ENCODE measurements at regions not wholly inside any gene's neighbourhood (a gene's known extent, or its start where the extent isn't known, plus 50 kb on each side); places are given as distances from the start of the nearest gene placed in this dataset.
"Not testable (repeated sequence)": the region's sequence is repeated elsewhere in the genome, so short reads cannot be mapped to it uniquely, and the experiment has no call there.

GRCh38 chr1:144066071-144066813 is 94.5 kb upstream of the FAM72C start:
- intact Hi-C loops (cut with DNase I, micrococcal nuclease); H3K27me3 Mint-ChIP-seq; ATAC-seq; H3K4me3 Mint-ChIP-seq; POLR2A ChIA-PET; H3K27ac Mint-ChIP-seq; DNase-seq; H3K4me1 Mint-ChIP-seq; H3K9me3 Mint-ChIP-seq (ENCODE audit: low read depth); CTCF ChIA-PET; H3K36me3 Mint-ChIP-seq (ENCODE audit: low read depth): not testable (repeated sequence)

GRCh38 chr1:144065299-144066060 is 93.7 kb upstream of the FAM72C start:
- CTCF ChIA-PET; intact Hi-C loops (cut with DNase I, micrococcal nuclease); H3K4me1 Mint-ChIP-seq; DNase-seq; H3K36me3 Mint-ChIP-seq (ENCODE audit: low read depth); H3K4me3 Mint-ChIP-seq; H3K27ac Mint-ChIP-seq; H3K9me3 Mint-ChIP-seq (ENCODE audit: low read depth); POLR2A ChIA-PET; ATAC-seq; H3K27me3 Mint-ChIP-seq: not testable (repeated sequence)

GRCh38 chr1:144049365-144049764 is 77.6 kb upstream of the FAM72C start:
- H3K36me3 Mint-ChIP-seq (ENCODE audit: low read depth); H3K27ac Mint-ChIP-seq; H3K4me1 Mint-ChIP-seq; intact Hi-C loops (cut with DNase I, micrococcal nuclease); ATAC-seq; H3K9me3 Mint-ChIP-seq (ENCODE audit: low read depth); DNase-seq; CTCF ChIA-PET; H3K27me3 Mint-ChIP-seq; POLR2A ChIA-PET; H3K4me3 Mint-ChIP-seq: not testable (repeated sequence)

GRCh38 chr1:144046645-144047044 is 74.9 kb upstream of the FAM72C start:
- H3K36me3 Mint-ChIP-seq (ENCODE audit: low read depth); H3K27me3 Mint-ChIP-seq; POLR2A ChIA-PET; DNase-seq; H3K27ac Mint-ChIP-seq; CTCF ChIA-PET; H3K4me3 Mint-ChIP-seq; H3K9me3 Mint-ChIP-seq (ENCODE audit: low read depth); intact Hi-C loops (cut with DNase I, micrococcal nuclease); H3K4me1 Mint-ChIP-seq: not testable (repeated sequence)
- peak; percentile 7 for ATAC-seq

GRCh38 chr1:144045751-144046546 is 74.2 kb upstream of the FAM72C start:
- H3K4me3 Mint-ChIP-seq; H3K27ac Mint-ChIP-seq; H3K4me1 Mint-ChIP-seq; H3K27me3 Mint-ChIP-seq; POLR2A ChIA-PET; H3K9me3 Mint-ChIP-seq (ENCODE audit: low read depth); H3K36me3 Mint-ChIP-seq (ENCODE audit: low read depth); intact Hi-C loops (cut with DNase I, micrococcal nuclease); CTCF ChIA-PET: not testable (repeated sequence)
- peak; percentile 71 for DNase-seq
- ATAC-seq = peak; percentile 97

GRCh38 chr1:144042251-144042650 is 70.5 kb upstream of the FAM72C start:
- H3K4me1 Mint-ChIP-seq; intact Hi-C loops (cut with DNase I, micrococcal nuclease); H3K27ac Mint-ChIP-seq; POLR2A ChIA-PET; H3K4me3 Mint-ChIP-seq; DNase-seq; H3K9me3 Mint-ChIP-seq (ENCODE audit: low read depth); CTCF ChIA-PET; ATAC-seq; H3K36me3 Mint-ChIP-seq (ENCODE audit: low read depth); H3K27me3 Mint-ChIP-seq: not testable (repeated sequence)

GRCh38 chr1:144040293-144040692 is 68.5 kb upstream of the FAM72C start:
- H3K4me1 Mint-ChIP-seq; intact Hi-C loops (cut with DNase I, micrococcal nuclease); H3K4me3 Mint-ChIP-seq; DNase-seq; POLR2A ChIA-PET; H3K27ac Mint-ChIP-seq; H3K9me3 Mint-ChIP-seq (ENCODE audit: low read depth); H3K27me3 Mint-ChIP-seq; CTCF ChIA-PET; H3K36me3 Mint-ChIP-seq (ENCODE audit: low read depth); ATAC-seq: not testable (repeated sequence)

- H3K4me1 Mint-ChIP-seq; DNase-seq; CTCF ChIA-PET; H3K27me3 Mint-ChIP-seq; H3K9me3 Mint-ChIP-seq (ENCODE audit: low read depth); H3K27ac Mint-ChIP-seq; H3K36me3 Mint-ChIP-seq (ENCODE audit: low read depth); ATAC-seq; intact Hi-C loops (cut with DNase I, micrococcal nuclease); H3K4me3 Mint-ChIP-seq; POLR2A ChIA-PET: not testable (repeated sequence)
Measured at GRCh38 chr1:144034045-144034444, 62.3 kb upstream of the FAM72C start.

- CTCF ChIA-PET; H3K36me3 Mint-ChIP-seq (ENCODE audit: low read depth); H3K9me3 Mint-ChIP-seq (ENCODE audit: low read depth); H3K4me1 Mint-ChIP-seq; intact Hi-C loops (cut with DNase I, micrococcal nuclease); H3K27me3 Mint-ChIP-seq; H3K27ac Mint-ChIP-seq; DNase-seq; ATAC-seq; H3K4me3 Mint-ChIP-seq; POLR2A ChIA-PET: not testable (repeated sequence)
Measured at GRCh38 chr1:144031550-144031949, 59.8 kb upstream of the FAM72C start.

GRCh38 chr1:144026022-144026421 is 54.2 kb upstream of the FAM72C start:
- peak; percentile 94 for ATAC-seq
- POLR2A ChIA-PET; DNase-seq; H3K4me3 Mint-ChIP-seq; CTCF ChIA-PET; H3K4me1 Mint-ChIP-seq; intact Hi-C loops (cut with DNase I, micrococcal nuclease); H3K9me3 Mint-ChIP-seq (ENCODE audit: low read depth); H3K36me3 Mint-ChIP-seq (ENCODE audit: low read depth); H3K27ac Mint-ChIP-seq; H3K27me3 Mint-ChIP-seq: not testable (repeated sequence)

- DNase-seq; H3K4me1 Mint-ChIP-seq; intact Hi-C loops (cut with DNase I, micrococcal nuclease); H3K4me3 Mint-ChIP-seq; H3K9me3 Mint-ChIP-seq (ENCODE audit: low read depth); POLR2A ChIA-PET; H3K27ac Mint-ChIP-seq; ATAC-seq; CTCF ChIA-PET; H3K27me3 Mint-ChIP-seq; H3K36me3 Mint-ChIP-seq (ENCODE audit: low read depth): not testable (repeated sequence)
Measured at GRCh38 chr1:144021690-144022384, 50.1 kb upstream of the FAM72C start.
